HCT116 (cell line): ENCODE measurements at regions not wholly inside any gene's neighbourhood (a gene's known extent, or its start where the extent isn't known, plus 50 kb on each side); places are given as distances from the start of the nearest gene placed in this dataset.
"Not testable (repeated sequence)": the region's sequence is repeated elsewhere in the genome, so short reads cannot be mapped to it uniquely, and the experiment has no call there.

Experiments
- ATAC-seq: fragments of 200-7000 bp; cut with Tn5 transposase; 2 replicates; pipeline ENCODE4 v1.9.1; 2020; ENCODE audit warnings: mild to moderate bottlenecking, moderate library complexity
- BruUV-seq: library from RNA; stranded (reverse); fragments of 400-500 nt; replicated peaks from 2 replicates; lab custom pipeline; 2021; lab: Mats Ljungman, UMichigan
- CTCF ChIA-PET: fragments of 300-600 bp; sonication (Branson Sonifier 250); formaldehyde crosslinking; loops from one replicate; lab custom pipeline; 2021; ENCODE audit warnings: antibody characterized with exemption; lab: Charles Lee
- POLR2A ChIA-PET: fragments of 300-600, 350-600 bp; sonication (Branson Sonifier 250); formaldehyde crosslinking; loops from one replicate; lab custom pipeline; 2021; ENCODE audit warnings: antibody characterized with exemption; lab: Charles Lee
- RAD21 ChIA-PET, 2 experiments: fragments of 300-600 bp; sonication (Branson Sonifier 250); formaldehyde crosslinking; loops; one replicate each; lab custom pipeline; 2023; ENCODE audit warnings: low total read pairs in 2 of 2; ENCODE audit not compliant: uncharacterized antibody in 2 of 2, unreplicated experiment in 2 of 2, low non-redundant PET in 1 of 2; lab: Charles Lee
- DNase-seq: peaks from one replicate; pipeline ENCODE4 v3.0.0-alpha.2; 2010; ENCODE audit warnings: low read depth, low spot score
- H2AFZ ChIP-seq: fragments of 200-600 bp; shearing (Covaris generic), sonication (generic); 2 replicates; pipeline ENCODE4 v1.6.1; 2017; ENCODE audit warnings: low read depth, mixed run types, mixed read lengths, antibody characterized with exemption, low read length; ENCODE audit not compliant: poor library complexity, severe bottlenecking
- H3K27ac ChIP-seq: 2 replicates; pipeline ENCODE4 v1.5.1; 2012; ENCODE audit warnings: low read depth, low read length
- H3K27me3 ChIP-seq: fragments of 200-600 bp; sonication (generic); 2 replicates; pipeline ENCODE4 v1.6.1; 2016; ENCODE audit warnings: mixed run types, low read length, mixed read lengths; ENCODE audit not compliant: insufficient read depth
- H3K36me3 ChIP-seq, 2 experiments: fragments of 200-500 bp in 1 of 2; fragments of 200-600 bp in 1 of 2; sonication (Bioruptor generic) in 1 of 2; sonication (generic) in 1 of 2; 2 replicates each; pipeline versions ENCODE4 v1.5.1 to v1.6.1; 2014 to 2016; ENCODE audit warnings: low read length in 2 of 2, inconsistent platforms in 1 of 2, mixed read lengths in 1 of 2, mixed run types in 1 of 2; ENCODE audit not compliant: insufficient read depth in 2 of 2, control insufficient read depth in 1 of 2
- H3K4me1 ChIP-seq, 2 experiments: fragments of 200-600 bp in 1 of 2; sonication (generic) in 1 of 2; 2 replicates each; pipeline versions ENCODE4 v1.5.1 to v1.6.1; 2012 to 2017; ENCODE audit warnings: low read length in 2 of 2, inconsistent platforms in 1 of 2, mild to moderate bottlenecking in 1 of 2, mixed read lengths in 1 of 2, mixed run types in 1 of 2, moderate library complexity in 1 of 2; ENCODE audit not compliant: insufficient read depth in 2 of 2, control insufficient read depth in 1 of 2
- H3K4me2 ChIP-seq: fragments of 200-600 bp; sonication (generic); 2 replicates; pipeline ENCODE4 v1.6.1; 2017; ENCODE audit warnings: mixed run types, low read length, mixed read lengths
- H3K4me3 ChIP-seq, 2 experiments: fragments of 200-600 bp in 1 of 2; sonication (generic) in 1 of 2; replicated peaks in 1 of 2; 2 replicates each; pipeline ENCODE4 v1.5.1; 2011 to 2016; ENCODE audit warnings: low read length in 2 of 2, control low read depth in 1 of 2, low read depth in 1 of 2, mild to moderate bottlenecking in 1 of 2, mixed read lengths in 1 of 2, mixed run types in 1 of 2
- H3K79me2 ChIP-seq: fragments of 200-600 bp; sonication (generic); 2 replicates; pipeline ENCODE4 v1.6.1; 2017; ENCODE audit warnings: mild to moderate bottlenecking, mixed run types, low read length, moderate library complexity, mixed read lengths; ENCODE audit not compliant: insufficient read depth
- H3K9ac ChIP-seq: fragments of 200-600 bp; sonication (generic); 2 replicates; pipeline ENCODE4 v1.6.1; 2016; ENCODE audit warnings: low read length, mixed read lengths
- H3K9me2 ChIP-seq: fragments of 200-600 bp; sonication (generic), shearing (Covaris generic); 2 replicates; pipeline ENCODE4 v1.6.1; 2017; ENCODE audit warnings: mixed run types, mild to moderate bottlenecking, moderate library complexity; ENCODE audit not compliant: insufficient read depth
- H3K9me3 ChIP-seq, 2 experiments: fragments of 200-500 bp in 1 of 2; fragments of 200-600 bp in 1 of 2; sonication (Bioruptor generic) in 1 of 2; sonication (generic) in 1 of 2; 2 replicates each; pipeline ENCODE4 v1.6.1; 2014 to 2017; ENCODE audit warnings: low read length in 2 of 2, mixed read lengths in 2 of 2, inconsistent platforms in 1 of 2, low read depth in 1 of 2, mild to moderate bottlenecking in 1 of 2, mixed run types in 1 of 2, moderate library complexity in 1 of 2; ENCODE audit not compliant: control insufficient read depth in 1 of 2, insufficient read depth in 1 of 2
- H4K20me1 ChIP-seq: fragments of 200-600 bp; sonication (generic), shearing (Covaris generic); 2 replicates; pipeline ENCODE4 v1.6.1; 2017; ENCODE audit warnings: mixed run types, mild to moderate bottlenecking, moderate library complexity; ENCODE audit not compliant: insufficient read depth
- ATF3 ChIP-seq: IDR thresholded peaks from 2 replicates; pipeline ENCODE4 v1.6.1; 2012
- CBX3 ChIP-seq: IDR thresholded peaks from 2 replicates; pipeline ENCODE4 v1.6.1; 2012; ENCODE audit warnings: low read depth
- CEBPB ChIP-seq: IDR thresholded peaks from 2 replicates; pipeline ENCODE4 v1.6.1; 2012; ENCODE audit warnings: low read depth
- EGR1 ChIP-seq: IDR thresholded peaks from 2 replicates; pipeline ENCODE4 v1.6.1; 2012; ENCODE audit warnings: low read depth
- EZH2 ChIP-seq: fragments of 200-600 bp; sonication (generic); IDR thresholded peaks from 2 replicates; pipeline ENCODE4 v1.6.1; 2017; ENCODE audit warnings: antibody characterized with exemption, mixed run types
- FOSL1 ChIP-seq: IDR thresholded peaks from 2 replicates; pipeline ENCODE4 v1.6.1; 2012; ENCODE audit warnings: low read depth
- JUND ChIP-seq: IDR thresholded peaks from 2 replicates; pipeline ENCODE4 v1.6.1; 2012
- MAX ChIP-seq: IDR thresholded peaks from 2 replicates; pipeline ENCODE4 v1.6.1; 2012
- POLR2AphosphoS5 ChIP-seq: IDR thresholded peaks from 2 replicates; pipeline ENCODE4 v1.6.1; 2011; ENCODE audit warnings: mild to moderate bottlenecking, low read depth, low read length, moderate library complexity
- RAD21 ChIP-seq: IDR thresholded peaks from 2 replicates; pipeline ENCODE4 v1.6.1; 2012; ENCODE audit warnings: low read depth, mild to moderate bottlenecking
- SIN3A ChIP-seq: IDR thresholded peaks from 2 replicates; pipeline ENCODE4 v1.6.1; 2012; ENCODE audit warnings: low read depth
- SP1 ChIP-seq: IDR thresholded peaks from 2 replicates; pipeline ENCODE4 v1.6.1; 2012; ENCODE audit warnings: low read depth
- TCF7L2 ChIP-seq: IDR thresholded peaks from 2 replicates; pipeline ENCODE4 v1.7.0; 2011; ENCODE audit warnings: borderline replicate concordance, inconsistent platforms; ENCODE audit not compliant: insufficient read depth, insufficient read length; ENCODE audit errors: extremely low read depth
- YY1 ChIP-seq: IDR thresholded peaks from 2 replicates; pipeline ENCODE4 v1.6.1; 2011; ENCODE audit warnings: low read length, low read depth, moderate library complexity, mild to moderate bottlenecking; ENCODE audit not compliant: insufficient replicate concordance; ENCODE audit errors: extremely low read depth
- ZFX ChIP-seq: fragments of 450-650 bp; IDR thresholded peaks from 2 replicates; pipeline ENCODE4 v1.6.1; 2017
- intact Hi-C: fragments of 100-400 bp; cut with micrococcal nuclease; formaldehyde crosslinking; loops from 2 replicates; pipeline ENCODE4 v1.10.0; 2022
- TF ChIP-seq, protein P1 (sequence below), 3 experiments: fragments of 200-600 bp in 1 of 3; sonication (generic) in 1 of 3; IDR thresholded peaks in 2 of 3; conservative IDR thresholded peaks in 1 of 3; 2 replicates each; pipeline ENCODE4 v1.5.1; 2012 to 2017; ENCODE audit warnings: low read depth in 2 of 3, low read length in 2 of 3, antibody characterized with exemption in 1 of 3, borderline replicate concordance in 1 of 3, control low read depth in 1 of 3, mild to moderate bottlenecking in 1 of 3, mixed read lengths in 1 of 3, mixed run types in 1 of 3, moderate library complexity in 1 of 3; ENCODE audit not compliant: insufficient read depth in 1 of 3

GRCh38 chr7:3180604-3181003, 120.4 kb upstream of the SDK1 start:
- DNase-seq, result no peak
- no peak overlapping the region for H3K4me2 ChIP-seq
- TF ChIP-seq FOSL1 (no peak), MAX (no peak), CBX3 (no peak), CEBPB (no peak), POLR2AphosphoS5 (no peak), JUND (no peak), EZH2 (no peak), YY1 (no peak), SIN3A (no peak), ATF3 (no peak), ZFX (no peak), RAD21 (no peak), EGR1 (no peak), TCF7L2 (no peak), SP1 (no peak)
- TF ChIP-seq, protein P1, sequence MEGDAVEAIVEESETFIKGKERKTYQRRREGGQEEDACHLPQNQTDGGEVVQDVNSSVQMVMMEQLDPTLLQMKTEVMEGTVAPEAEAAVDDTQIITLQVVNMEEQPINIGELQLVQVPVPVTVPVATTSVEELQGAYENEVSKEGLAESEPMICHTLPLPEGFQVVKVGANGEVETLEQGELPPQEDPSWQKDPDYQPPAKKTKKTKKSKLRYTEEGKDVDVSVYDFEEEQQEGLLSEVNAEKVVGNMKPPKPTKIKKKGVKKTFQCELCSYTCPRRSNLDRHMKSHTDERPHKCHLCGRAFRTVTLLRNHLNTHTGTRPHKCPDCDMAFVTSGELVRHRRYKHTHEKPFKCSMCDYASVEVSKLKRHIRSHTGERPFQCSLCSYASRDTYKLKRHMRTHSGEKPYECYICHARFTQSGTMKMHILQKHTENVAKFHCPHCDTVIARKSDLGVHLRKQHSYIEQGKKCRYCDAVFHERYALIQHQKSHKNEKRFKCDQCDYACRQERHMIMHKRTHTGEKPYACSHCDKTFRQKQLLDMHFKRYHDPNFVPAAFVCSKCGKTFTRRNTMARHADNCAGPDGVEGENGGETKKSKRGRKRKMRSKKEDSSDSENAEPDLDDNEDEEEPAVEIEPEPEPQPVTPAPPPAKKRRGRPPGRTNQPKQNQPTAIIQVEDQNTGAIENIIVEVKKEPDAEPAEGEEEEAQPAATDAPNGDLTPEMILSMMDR (IDR thresholded peaks at IDR 0.05 in 2 of 3, conservative IDR thresholded peaks at IDR 0.05 in 1 of 3; ENCODE audit: borderline replicate concordance in 1 of 3, insufficient read depth in 1 of 3, low read depth in 2 of 3, low read length in 2 of 3), result no peak
- TF ChIP-seq, all 23 proteins: peak for 0
- Histone ChIP-seq H3K9me2 (no peaks in the 10 kb centered on the region), H3K9ac (no peak overlapping the region), H3K4me3 (no peak overlapping the region), H3K27me3 (peaks cover 8% of the 10 kb centered on the region; the same call in 1 of the 2 replicates), H3K9me3 (no peaks in the 10 kb centered on the region), H3K79me2 (no peaks in the 10 kb centered on the region), H2AFZ (no peak overlapping the region), H4K20me1 (no peaks in the 10 kb centered on the region), H3K27ac (no peak overlapping the region), H3K4me1 (no peaks in the 10 kb centered on the region), H3K36me3 (no peaks in the 10 kb centered on the region)
- BruUV-seq, result no TSS peak
- ChIA-PET RAD21 (no interaction called here), CTCF (no interaction called here), POLR2A (no interaction called here)
- no peak for ATAC-seq
- intact Hi-C loops, result no loop called here

DNA sequence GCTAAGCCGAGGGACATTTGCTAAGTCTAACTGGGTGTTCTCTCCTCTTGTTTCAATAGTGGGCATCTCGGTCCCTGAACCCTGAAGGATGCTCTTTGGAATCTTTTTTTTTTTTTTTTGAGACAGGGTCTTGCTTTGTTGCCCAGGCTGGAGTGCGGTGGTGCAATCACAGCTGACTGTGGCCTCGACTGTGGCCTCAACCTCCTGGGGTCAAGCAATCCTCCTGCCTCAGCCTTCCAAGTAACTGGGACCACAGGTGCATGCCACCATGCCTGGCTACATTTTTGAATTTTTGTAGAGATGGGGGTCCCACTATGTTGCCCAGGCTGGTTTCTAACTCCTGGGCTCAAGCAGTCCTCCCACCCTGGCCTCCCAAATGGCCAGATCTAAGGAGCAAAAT, 119.0 kb upstream of the SDK1 start:
- H3K36me3 ChIP-seq, DNase-seq, H4K20me1 ChIP-seq, POLR2A ChIA-PET, intact Hi-C loops, H3K9me2 ChIP-seq, RAD21 ChIA-PET, H3K4me3 ChIP-seq, H3K9me3 ChIP-seq, H3K27me3 ChIP-seq, H3K79me2 ChIP-seq, BruUV-seq, H3K4me1 ChIP-seq, CTCF ChIA-PET, H3K9ac ChIP-seq, H3K4me2 ChIP-seq, ATAC-seq, H2AFZ ChIP-seq, H3K27ac ChIP-seq: not testable (repeated sequence)
